HG03520 (cell line): ENCODE measurements at regions not wholly inside any gene's neighbourhood (a gene's known extent, or its start where the extent isn't known, plus 50 kb on each side); places are given as distances from the start of the nearest gene placed in this dataset.

Experiments used
- ATAC-seq: cut with Tn5 transposase; IDR thresholded peaks from one replicate; pipeline ENCODE4 v1.9.1; 2021; ENCODE audit warnings: mild to moderate bottlenecking, moderate library complexity; ENCODE audit not compliant: unreplicated experiment

DNA sequence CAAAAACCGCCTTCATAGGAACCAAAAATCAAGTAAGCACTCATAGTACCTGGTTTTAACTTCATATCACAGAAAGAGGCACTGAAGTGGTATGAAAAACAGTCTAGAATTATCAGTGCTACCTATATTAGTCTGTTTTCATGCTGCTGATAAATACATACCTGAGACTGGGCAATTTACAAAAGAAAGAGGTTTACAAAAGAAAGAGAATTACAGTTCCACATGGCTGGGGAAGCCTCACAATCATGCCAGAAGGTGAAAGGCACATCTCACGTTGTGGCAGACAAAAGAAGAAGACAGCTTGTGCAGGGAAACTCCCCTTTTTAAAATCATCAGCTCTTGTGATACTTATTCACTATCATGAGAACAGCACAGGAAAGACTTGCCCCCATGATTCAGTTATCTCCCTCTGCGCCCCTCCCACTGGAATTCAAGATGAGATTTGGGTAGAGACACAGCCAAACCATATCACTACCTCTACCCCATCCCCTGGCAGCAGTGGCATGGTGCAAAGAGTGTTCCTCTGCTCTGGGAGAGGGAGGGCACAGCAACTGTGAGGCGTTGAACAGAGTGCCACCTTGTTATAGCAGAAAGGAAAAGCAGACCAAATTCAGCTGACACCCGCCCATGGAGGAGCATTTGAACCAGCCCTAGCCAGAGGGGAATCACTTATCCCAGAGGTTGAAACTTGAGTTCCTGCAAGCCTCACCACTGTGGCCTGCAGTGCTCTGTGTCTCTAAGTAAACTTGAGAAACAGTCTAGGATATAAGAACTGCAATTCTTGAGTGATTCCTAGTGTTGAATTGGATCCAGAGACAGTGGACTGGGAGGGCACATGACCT lies 61.9 kb upstream of the PTPRZ1 start:
- ATAC-seq, result no peak

DNA sequence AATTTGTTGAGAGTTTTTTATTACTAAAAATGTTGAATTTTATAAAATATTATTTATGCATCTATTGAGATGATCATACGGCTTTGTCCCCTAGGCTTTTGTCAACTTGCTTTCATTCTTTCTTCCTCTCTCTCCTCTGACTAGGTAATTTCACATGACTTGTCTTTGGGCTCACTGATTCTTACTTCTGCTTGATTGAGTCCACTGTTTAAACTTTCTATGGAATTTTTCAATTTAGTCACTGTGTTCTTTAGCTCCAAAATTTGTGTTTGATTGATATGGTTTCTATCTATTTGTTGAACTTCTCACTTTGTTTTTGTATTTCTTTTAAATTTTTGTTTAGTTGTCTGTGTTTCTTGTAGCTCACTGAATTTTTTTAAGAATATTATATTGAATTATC lies 65.9 kb upstream of the PTPRZ1 start:
- no peak for ATAC-seq

DNA sequence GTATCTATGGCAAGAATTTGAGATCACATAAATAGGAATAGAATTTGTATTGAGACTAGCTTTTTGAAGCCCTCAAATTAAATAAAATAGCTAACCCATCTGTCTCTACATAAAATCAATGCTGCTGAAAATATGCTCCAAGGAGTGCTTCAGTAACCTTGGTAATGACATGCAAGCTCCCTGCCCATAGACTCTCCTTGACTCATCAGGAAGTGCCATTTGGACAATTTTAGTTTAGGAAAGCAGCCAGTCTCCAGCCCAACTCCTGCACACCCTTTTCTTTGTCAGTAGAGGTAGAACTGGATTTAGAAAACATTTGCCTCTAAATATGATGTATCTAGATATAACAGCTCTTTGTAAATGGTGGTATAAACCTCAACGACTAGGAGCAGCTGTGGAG lies 69.9 kb upstream of the PTPRZ1 start:
- ATAC-seq, result no peak

DNA sequence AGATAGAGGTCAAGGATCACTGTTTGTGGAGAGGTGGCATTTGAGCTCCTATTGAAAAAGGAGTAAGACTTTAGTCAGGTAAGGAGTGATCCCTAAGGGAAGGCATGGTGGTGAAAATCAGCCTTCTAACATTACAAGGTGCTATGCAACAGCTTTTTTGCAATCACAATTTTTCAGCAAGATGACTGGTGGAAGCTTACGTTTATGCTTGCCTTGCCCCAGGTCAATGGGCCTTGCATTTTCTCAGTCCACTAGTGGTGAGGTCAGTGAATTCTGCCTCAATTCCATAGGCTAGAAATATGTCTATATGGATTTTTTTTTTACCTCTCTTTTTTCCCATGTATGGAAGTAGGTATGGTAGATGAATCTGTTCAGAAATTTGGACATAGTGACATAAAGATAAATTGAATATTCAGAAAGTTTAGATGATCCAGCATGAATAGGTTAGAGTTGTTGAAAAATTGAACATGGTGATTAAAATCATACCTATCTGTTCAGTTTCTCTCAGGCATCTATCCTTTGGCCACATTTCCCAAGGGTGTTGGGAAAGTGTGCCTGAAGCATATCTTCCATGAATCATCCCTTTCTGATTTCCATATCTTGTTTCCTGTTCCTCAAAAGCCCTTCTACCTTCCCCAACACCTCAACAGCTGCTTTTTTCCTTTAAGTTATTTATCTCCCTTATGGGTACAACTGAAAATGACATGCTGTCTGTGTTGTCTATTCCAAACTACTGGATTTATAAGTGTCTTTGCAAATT lies 71.9 kb upstream of the PTPRZ1 start:
- no peak for ATAC-seq

DNA sequence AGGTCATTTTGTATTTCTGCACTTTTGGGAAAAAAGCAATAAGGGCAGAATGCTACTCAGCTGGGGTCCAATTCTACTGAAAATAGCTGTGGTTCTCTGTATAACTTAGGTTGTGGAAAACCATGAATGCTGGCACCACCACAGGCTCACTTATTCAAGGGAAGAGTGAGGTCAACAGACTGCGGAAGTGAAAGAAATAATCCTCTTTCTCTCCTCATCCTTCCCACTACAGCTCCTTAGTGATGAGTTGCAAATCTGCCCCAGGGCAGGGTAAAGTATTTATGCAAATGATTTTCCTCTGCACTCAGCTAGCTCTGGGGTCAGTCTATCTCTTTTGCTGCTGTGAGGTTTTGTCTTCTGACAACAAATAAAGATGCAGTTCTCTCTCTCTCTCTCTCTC lies 74.1 kb upstream of the PTPRZ1 start:
- no peak for ATAC-seq

DNA sequence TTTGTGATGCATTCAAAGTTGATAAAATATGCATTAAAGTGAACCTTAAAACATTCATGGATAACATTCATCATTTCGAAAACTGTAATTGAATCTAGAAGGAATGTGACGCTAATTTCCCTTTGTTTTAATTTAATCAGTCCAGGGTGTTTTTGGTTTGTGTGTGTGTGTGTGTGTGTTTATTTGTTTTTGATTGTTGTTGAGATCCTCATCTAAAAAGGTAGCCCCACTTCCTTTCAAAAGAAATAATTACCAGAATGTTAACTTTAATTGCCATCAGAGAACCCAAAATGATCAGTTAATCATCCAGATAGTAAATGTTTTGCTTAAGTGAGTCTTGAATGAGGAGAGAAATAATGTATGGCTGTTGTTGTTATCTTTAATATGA lies 74.5 kb upstream of the PTPRZ1 start:
- no peak for ATAC-seq

DNA sequence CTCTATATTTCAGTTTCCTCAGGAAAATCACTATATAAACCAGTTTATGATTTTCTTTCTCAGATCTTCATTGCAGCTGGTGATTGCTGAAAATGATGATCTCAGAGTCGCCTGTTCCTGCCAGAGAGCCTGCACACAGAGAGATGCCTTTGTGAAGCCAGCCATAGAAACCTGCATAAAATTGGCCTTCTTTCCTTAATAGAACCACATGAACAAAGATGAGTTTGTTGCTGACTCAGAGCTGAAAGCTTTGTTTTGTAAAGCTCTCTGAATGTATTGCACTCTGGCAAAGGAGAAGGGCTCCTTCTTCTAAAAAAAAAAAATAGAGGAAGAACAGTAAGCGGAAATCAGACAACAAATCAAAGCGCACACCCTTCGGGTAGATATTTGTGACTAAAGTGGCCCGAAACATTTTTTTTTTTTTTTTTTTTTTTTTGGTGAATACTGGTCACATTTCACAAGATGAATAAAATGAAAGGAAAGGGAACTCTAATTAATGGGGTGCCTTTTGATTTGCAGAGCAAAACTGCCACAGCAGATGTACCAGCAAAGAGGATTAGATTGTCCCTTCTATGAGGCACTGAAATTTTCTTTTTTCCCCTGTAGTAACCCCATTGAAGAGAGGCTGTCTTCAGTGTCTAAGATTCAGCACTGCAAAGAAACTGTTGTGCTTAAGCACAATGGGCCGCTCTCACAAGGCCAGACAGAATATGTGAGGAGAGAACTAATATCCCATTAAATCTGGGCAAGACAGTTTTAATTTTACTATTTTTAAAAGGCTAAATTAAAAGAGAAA lies 75.1 kb upstream of the PTPRZ1 start:
- ATAC-seq, result no peak

DNA sequence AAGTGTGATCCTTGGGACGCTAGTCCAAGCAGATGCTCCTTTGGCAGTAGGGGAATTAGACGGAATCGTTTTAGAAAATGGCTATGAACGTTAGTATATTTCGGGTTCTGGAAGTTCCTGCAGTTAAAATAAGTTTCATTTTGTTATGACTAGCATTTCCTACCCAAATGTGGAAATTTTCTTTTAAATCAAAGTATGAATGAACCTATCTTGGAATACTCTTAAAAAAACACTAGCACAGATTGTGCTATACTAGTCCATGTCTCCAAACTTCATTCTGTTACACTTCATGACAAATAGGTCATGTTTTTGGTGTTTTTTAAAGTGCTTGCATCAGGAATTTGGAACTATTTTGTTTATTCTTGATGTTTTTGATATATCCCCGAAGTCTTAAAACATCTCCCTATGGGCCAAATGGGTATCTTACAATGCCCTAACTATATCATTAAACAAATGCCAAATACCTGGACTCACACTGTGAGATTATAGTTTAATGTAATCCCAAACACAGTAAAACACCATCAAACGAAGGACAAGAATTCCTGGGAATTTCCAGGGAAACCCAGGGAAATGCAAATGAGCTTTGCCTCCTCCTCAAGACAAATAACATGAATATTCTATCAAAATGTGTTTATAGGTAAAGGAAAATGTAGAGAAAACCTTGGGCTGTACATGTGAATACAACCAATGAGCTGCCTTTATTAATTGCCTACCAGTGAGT lies 75.9 kb upstream of the PTPRZ1 start:
- no peak for ATAC-seq

DNA sequence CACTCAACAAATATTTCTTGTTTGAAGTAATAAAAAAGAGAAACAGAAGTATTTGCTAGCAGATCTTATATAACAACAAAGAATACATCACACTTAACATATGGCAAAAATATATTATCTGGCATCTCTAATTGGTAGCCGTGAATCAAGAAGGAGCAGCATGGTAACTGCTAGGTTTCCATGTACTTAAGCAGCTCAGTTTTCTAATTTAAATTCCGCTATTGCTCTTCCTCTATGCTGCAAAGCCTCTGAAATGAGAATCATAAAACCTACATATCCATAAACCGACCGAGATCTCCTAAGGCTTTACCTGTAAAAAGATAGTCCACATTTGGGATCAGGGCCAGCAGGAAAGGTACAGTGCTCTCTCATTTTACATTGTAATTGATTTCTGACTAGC lies 76.6 kb upstream of the PTPRZ1 start:
- ATAC-seq, result no peak

DNA sequence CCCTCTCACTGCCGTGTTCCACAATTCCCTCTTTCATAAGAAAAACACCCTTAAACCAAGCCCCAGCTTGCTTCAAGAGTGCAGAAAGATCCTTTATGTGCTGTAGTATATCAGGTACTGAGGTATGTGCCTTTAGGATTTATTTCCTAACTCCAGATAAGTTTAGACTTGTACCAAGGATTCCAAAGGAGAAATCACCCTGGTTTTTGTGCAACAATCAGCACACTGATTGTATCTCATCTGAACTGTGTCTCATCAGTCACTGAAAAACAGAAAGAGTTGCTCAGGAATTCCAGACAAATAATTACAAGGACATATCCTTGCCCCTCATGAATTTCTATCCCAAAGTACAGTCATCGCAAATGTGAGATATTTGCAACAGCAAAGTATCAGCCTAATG lies 77.2 kb upstream of the PTPRZ1 start:
- no peak for ATAC-seq

DNA sequence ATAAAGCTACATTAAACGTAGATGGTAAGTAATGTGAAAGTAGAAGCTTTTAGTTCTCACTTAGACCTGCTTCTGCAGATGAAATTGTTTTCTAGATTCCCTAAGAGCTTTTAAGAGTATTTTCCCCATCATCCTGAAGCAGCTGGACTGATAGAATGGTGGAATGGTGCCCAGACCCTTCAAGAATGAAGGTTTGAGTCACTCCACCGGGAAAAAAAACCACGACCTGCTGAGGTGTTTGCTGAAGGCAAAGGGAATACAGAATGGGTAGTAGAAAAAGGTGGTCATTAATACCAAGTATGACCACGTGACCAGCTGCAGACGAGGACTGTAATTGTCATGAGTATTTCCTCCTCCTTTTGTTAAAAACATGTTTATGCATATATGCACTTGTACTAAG lies 79.2 kb upstream of the PTPRZ1 start:
- ATAC-seq, result no peak

DNA sequence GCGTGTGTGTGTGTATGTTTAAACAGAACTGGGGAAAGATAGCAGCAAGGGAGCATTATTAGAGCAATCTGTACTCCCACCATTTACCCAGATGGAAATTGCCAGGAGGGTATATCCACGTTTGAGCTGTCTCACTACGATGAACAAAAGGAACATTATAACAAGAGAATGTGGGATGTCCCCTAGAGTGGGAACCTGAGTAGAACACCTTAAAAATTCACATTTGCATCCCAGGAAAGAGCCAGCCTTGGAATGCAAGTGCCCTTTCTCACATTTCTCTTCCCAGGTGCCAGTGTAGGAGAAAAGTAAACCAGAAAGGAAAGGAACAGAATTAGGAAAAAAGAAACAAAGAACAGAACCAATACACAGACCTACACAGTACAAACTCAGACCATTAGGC lies 95.3 kb upstream of the PTPRZ1 start:
- ATAC-seq, result no peak

DNA sequence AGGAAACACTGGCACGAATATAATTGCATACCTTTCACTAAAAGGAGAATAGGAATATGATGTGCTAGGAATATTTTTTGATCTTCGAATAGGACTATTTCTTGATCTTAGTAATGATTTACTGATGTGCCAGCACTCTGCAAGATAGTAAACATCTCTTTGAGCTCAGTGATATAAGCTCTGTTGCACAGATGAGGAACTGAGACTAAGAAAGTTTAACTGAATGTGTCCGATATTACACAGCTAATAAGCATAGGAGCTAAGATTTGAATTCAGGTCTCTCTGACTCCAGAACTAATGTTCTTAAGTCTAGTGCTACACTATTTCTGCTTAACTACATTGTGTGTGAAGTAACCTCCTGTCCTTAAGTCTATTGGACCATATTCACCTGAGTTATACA lies 98.4 kb upstream of the PTPRZ1 start:
- ATAC-seq, result no peak

DNA sequence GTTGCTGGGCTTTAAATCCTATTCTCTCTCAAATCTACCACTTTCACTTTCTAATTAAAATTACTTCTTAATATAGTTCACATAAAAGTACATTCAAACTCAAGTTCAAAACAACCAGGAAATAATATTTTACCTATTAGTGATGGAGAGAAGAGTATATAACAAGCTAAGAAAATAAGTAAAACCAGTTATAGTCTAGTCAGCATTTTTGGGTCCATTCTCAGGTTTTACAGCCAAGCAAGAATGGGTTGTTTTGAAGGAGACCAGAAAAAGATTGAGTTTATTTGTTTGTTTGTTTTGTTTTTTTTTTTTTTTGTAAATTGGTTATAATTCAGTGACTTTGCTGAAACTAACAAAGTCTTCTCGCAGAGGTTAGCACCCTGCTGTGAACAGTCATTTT lies 106.3 kb upstream of the PTPRZ1 start:
- ATAC-seq, result no peak

DNA sequence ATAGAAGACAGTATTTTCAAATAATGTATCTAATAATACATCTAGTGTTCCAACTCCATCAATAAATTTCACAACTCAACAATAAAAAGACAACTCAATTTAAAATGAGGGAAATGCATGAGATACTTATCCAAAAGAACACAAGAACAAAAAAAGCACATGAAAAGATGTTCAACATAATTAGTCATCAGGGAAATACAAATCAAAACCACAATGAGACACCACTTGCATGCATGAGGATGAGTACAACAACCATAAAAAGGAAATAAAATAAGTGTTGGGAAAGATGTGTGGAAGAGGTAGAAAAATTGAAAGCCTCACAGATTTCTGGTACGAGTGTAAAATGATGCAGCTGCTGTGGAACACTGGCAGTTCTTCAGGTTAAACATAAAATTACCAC lies 111.6 kb upstream of the PTPRZ1 start:
- ATAC-seq, result no peak

DNA sequence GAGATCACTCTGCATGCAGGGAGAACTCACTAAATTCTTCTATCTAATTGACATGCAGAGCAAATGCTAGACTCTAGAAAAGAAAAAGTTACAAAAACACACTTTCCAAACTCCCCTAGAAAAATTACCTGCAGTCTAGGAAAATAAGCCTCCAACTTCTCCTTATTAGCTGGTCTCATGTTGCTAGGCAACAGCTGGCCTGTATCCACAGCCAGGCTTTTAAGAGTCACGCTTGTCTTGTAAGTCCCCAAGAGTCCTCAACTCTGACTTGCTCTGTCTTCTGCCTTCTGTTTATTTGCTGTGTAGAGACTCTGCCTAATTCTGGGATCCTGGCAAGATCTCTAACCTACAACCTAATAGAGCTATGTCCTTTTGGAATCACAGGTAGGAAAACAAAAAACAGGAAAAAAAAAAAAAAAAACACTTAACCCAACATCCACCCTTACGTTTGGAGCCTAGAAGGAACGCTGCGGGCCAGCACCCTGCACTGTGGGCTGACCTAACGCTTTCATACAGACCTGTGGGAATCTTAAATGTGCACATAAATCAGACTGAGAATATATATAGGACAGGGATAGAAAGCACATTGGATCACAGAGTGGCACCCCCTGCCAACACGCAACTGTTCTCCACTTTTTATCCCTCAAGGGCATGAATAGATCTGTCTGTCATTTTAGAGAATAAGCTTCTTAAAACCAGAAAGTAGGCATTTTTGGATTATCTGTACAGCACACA lies 117.0 kb upstream of the PTPRZ1 start:
- no peak for ATAC-seq

DNA sequence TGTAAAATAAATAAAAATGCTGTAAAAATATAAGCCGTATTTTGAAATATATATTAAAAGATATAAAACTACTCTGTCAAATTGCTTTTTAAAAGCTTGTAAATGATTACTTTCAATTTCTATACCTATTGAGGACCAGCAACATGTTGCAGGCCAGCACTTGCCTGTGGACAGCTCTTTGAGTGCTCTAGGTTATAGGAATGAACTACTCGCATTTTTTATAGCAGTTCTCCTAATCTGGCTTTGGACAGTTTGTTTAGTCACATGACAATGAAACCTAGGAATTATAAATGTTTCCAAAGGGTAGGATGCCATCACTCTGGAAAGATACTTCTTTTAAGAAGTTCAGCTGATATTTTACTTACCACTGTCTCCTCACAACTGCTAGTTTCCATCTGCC lies 117.7 kb upstream of the PTPRZ1 start:
- no peak for ATAC-seq

DNA sequence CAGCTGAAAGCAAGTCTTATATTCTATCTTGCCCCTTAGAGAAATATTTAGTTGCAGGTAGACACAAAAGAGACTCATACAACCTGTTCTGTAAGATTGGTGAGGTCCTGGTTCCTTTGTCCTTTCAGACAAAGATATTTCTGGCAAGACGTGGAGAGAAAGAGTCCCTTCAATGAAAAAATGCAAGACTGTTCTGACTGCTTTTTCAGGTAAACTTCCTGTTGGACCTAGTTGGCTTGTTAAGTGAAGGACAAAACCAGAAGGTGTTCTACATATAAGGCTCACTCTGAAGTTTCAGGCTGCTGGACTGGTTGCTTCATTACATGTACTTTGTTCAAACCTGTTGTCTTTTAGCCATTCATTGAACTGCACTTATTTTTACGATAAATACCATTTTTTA lies 119.0 kb upstream of the PTPRZ1 start:
- no peak for ATAC-seq

DNA sequence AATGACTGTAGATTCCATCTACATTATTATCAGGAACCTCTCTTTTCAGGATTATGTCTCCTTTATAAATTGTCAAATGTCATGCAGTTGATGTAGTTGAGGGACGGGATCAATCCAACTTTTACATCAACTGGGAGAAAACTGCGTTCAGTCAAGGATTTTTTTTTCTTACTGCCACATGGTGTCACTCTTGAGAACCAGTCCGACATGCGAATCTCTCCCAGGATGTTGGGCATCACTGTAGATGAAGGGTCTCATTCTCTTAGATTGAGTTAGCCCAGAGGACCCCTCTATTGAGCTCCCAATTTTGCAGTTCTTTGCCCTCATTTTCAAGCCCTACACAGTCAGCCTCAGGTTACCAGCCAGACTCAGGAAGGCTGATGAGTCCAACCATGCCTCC lies 120.3 kb upstream of the PTPRZ1 start:
- ATAC-seq, result no peak

DNA sequence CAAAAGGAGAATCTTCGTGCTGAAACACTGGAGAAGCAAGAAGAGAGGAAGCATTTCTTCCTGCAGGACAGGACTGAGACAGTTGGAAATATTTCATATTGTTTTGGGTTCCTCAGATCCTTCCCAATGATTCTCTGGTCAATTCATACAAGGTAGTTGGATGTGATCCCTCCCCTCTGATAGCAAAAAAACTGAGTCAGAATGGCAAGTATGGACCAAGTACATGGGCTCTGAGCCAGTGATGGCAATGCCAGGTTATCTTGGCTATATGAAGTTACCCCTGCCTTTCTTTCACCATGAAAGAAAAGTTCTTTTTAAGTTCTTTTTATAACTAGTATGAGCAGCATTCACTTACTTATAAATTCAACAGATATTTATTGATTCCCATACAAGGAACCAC lies 124.4 kb upstream of the PTPRZ1 start:
- ATAC-seq, result no peak
